ENCODE measurements at regions not wholly inside any gene's neighbourhood (a gene's known extent, or its start where the extent isn't known, plus 50 kb on each side); places are given as distances from the start of the nearest gene placed in this dataset.

- Histone ChIP-seq H4K20me1 (ENCODE audit: control insufficient read depth, insufficient read depth, low read depth, low read length) (no peaks in the 10 kb centered on the region), H3K9me3 (ENCODE audit: control insufficient read depth, insufficient read depth, low read length) (no peaks in the 10 kb centered on the region), H3K4me2 (ENCODE audit: low read length) (no peak overlapping the region), H3F3A (ENCODE audit: control insufficient read depth, insufficient read depth) (no peaks in the 10 kb centered on the region), H3K36me3 (ENCODE audit: control insufficient read depth, low read length) (no peaks in the 10 kb centered on the region), H3K9me2 (replicated peaks; ENCODE audit: control insufficient read depth, low read length) (no peaks in the 10 kb centered on the region), H3K79me2 (ENCODE audit: control insufficient read depth, low read length) (no peaks in the 10 kb centered on the region), H3K27ac (ENCODE audit: low read depth, low read length) (no peak overlapping the region), H3K4me1 (ENCODE audit: control insufficient read depth, low read length) (no peaks in the 10 kb centered on the region), H3K4me3 (ENCODE audit: low read length) (no peak overlapping the region), H3K27me3 (ENCODE audit: control insufficient read depth, low read length) (no peaks in the 10 kb centered on the region)
- TF ChIP-seq EZH2phosphoT487 (IDR thresholded peaks at IDR 0.05; ENCODE audit: borderline replicate concordance, low read length): no peak
- TF ChIP-seq, protein P1, sequence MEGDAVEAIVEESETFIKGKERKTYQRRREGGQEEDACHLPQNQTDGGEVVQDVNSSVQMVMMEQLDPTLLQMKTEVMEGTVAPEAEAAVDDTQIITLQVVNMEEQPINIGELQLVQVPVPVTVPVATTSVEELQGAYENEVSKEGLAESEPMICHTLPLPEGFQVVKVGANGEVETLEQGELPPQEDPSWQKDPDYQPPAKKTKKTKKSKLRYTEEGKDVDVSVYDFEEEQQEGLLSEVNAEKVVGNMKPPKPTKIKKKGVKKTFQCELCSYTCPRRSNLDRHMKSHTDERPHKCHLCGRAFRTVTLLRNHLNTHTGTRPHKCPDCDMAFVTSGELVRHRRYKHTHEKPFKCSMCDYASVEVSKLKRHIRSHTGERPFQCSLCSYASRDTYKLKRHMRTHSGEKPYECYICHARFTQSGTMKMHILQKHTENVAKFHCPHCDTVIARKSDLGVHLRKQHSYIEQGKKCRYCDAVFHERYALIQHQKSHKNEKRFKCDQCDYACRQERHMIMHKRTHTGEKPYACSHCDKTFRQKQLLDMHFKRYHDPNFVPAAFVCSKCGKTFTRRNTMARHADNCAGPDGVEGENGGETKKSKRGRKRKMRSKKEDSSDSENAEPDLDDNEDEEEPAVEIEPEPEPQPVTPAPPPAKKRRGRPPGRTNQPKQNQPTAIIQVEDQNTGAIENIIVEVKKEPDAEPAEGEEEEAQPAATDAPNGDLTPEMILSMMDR (IDR thresholded peaks at IDR 0.05; ENCODE audit: low read depth, low read length, poor library complexity, severe bottlenecking): no peak
Measured at GRCh38 chr6:85107701-85108100, 342.2 kb upstream of the NT5E start.

GRCh38 chr6:85096976-85097375, 332.6 kb upstream of the TBX18 start:
- no peak overlapping the region for H3K4me2 ChIP-seq (ENCODE audit: low read length)
- H3K79me2 ChIP-seq (ENCODE audit: control insufficient read depth, low read length): no peaks in the 10 kb centered on the region
- no peaks in the 10 kb centered on the region for H3F3A ChIP-seq (ENCODE audit: control insufficient read depth, insufficient read depth)
- no peaks in the 10 kb centered on the region for H4K20me1 ChIP-seq (ENCODE audit: control insufficient read depth, insufficient read depth, low read depth, low read length)
- no peaks in the 10 kb centered on the region for H3K9me2 ChIP-seq (replicated peaks; ENCODE audit: control insufficient read depth, low read length)
- no peak overlapping the region for H3K27ac ChIP-seq (ENCODE audit: low read depth, low read length)
- TF ChIP-seq EZH2phosphoT487 (IDR thresholded peaks at IDR 0.05; ENCODE audit: borderline replicate concordance, low read length): no peak
- TF ChIP-seq, protein P1 (IDR thresholded peaks at IDR 0.05; ENCODE audit: low read depth, low read length, poor library complexity, severe bottlenecking): no peak
- H3K4me3 ChIP-seq (ENCODE audit: low read length): no peak overlapping the region
- no peaks in the 10 kb centered on the region for H3K4me1 ChIP-seq (ENCODE audit: control insufficient read depth, low read length)
- H3K27me3 ChIP-seq (ENCODE audit: control insufficient read depth, low read length): no peaks in the 10 kb centered on the region
- H3K36me3 ChIP-seq (ENCODE audit: control insufficient read depth, low read length): no peaks in the 10 kb centered on the region
- H3K9me3 ChIP-seq (ENCODE audit: control insufficient read depth, insufficient read depth, low read length): no peaks in the 10 kb centered on the region; the same call in 1 of the 2 replicates

DNA sequence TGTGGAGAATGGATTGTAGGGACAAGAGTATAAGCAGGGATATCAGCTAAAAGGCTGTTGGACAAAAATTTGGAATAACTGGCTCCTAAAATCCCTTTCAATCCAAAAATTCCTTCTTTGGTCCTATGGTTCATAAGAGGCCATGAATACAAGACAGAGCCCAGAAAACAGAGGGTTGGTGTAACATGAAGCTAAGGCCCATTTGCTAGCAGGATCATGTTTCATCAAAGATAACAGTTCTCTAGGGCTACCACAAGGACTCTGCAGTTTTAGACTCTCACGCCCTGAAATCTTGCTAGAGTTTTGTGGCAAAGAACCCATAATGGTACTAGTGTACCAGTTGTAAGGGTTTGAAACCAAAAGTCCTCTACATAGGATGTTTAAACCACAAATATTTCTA, 327.8 kb upstream of the TBX18 start:
- no peaks in the 10 kb centered on the region; the same call in 1 of the 2 replicates for H3K9me3 ChIP-seq (ENCODE audit: control insufficient read depth, insufficient read depth, low read length)
- H3K36me3 ChIP-seq (ENCODE audit: control insufficient read depth, low read length): no peaks in the 10 kb centered on the region
- no peaks in the 10 kb centered on the region for H3K27me3 ChIP-seq (ENCODE audit: control insufficient read depth, low read length)
- H3F3A ChIP-seq (ENCODE audit: control insufficient read depth, insufficient read depth): no peaks in the 10 kb centered on the region
- no peaks in the 10 kb centered on the region for H3K79me2 ChIP-seq (ENCODE audit: control insufficient read depth, low read length)
- H3K4me1 ChIP-seq (ENCODE audit: control insufficient read depth, low read length): no peaks in the 10 kb centered on the region
- H3K4me2 ChIP-seq (ENCODE audit: low read length): no peak overlapping the region
- no peak overlapping the region for H3K4me3 ChIP-seq (ENCODE audit: low read length)
- TF ChIP-seq, protein P1 (IDR thresholded peaks at IDR 0.05; ENCODE audit: low read depth, low read length, poor library complexity, severe bottlenecking): no peak
- no peak for TF ChIP-seq EZH2phosphoT487 (IDR thresholded peaks at IDR 0.05; ENCODE audit: borderline replicate concordance, low read length)
- H4K20me1 ChIP-seq (ENCODE audit: control insufficient read depth, insufficient read depth, low read depth, low read length): no peaks in the 10 kb centered on the region
- H3K27ac ChIP-seq (ENCODE audit: low read depth, low read length): no peak overlapping the region
- no peaks in the 10 kb centered on the region for H3K9me2 ChIP-seq (replicated peaks; ENCODE audit: control insufficient read depth, low read length)

DNA sequence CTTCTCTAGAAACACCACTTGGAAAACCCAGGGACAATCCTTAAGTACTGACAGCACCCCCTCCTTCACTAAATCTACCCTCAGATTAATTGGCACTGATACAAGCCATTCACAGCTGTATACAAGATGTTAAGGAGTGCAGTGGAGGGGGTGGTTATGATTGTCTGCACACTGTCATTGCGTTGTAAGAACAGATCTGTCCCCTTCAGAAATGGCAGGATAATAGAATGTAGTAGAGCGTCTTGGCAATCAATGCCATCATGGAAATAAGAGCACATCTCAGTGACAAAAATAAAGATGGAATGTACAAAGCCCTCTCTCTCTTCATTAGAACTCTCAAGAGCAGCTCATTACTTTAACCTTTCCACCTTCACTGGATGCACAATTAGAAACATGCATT, 324.9 kb upstream of the TBX18 start:
- H3K9me3 ChIP-seq (ENCODE audit: control insufficient read depth, insufficient read depth, low read length): no peaks in the 10 kb centered on the region
- no peaks in the 10 kb centered on the region for H3K79me2 ChIP-seq (ENCODE audit: control insufficient read depth, low read length)
- H3K4me2 ChIP-seq (ENCODE audit: low read length): no peak overlapping the region
- TF ChIP-seq EZH2phosphoT487 (IDR thresholded peaks at IDR 0.05; ENCODE audit: borderline replicate concordance, low read length): no peak
- TF ChIP-seq, protein P1 (IDR thresholded peaks at IDR 0.05; ENCODE audit: low read depth, low read length, poor library complexity, severe bottlenecking): no peak
- H3K4me3 ChIP-seq (ENCODE audit: low read length): no peak overlapping the region
- H3F3A ChIP-seq (ENCODE audit: control insufficient read depth, insufficient read depth): no peaks in the 10 kb centered on the region
- H3K27ac ChIP-seq (ENCODE audit: low read depth, low read length): no peak overlapping the region
- H3K27me3 ChIP-seq (ENCODE audit: control insufficient read depth, low read length): no peaks in the 10 kb centered on the region
- H4K20me1 ChIP-seq (ENCODE audit: control insufficient read depth, insufficient read depth, low read depth, low read length): no peaks in the 10 kb centered on the region
- H3K4me1 ChIP-seq (ENCODE audit: control insufficient read depth, low read length): no peaks in the 10 kb centered on the region
- no peaks in the 10 kb centered on the region for H3K36me3 ChIP-seq (ENCODE audit: control insufficient read depth, low read length)
- no peaks in the 10 kb centered on the region for H3K9me2 ChIP-seq (replicated peaks; ENCODE audit: control insufficient read depth, low read length)

All from DOHH2 (cell line).